OCI-LY7 (cell line): ENCODE measurements at regions not wholly inside any gene's neighbourhood (a gene's known extent, or its start where the extent isn't known, plus 50 kb on each side); places are given as distances from the start of the nearest gene placed in this dataset.

ENCODE experiments used
- CTCF ChIP-seq: fragments of 200-600 bp; sonication (generic); conservative IDR thresholded peaks from 2 replicates; pipeline ENCODE4 v1.5.1; 2014; ENCODE audit warnings: mild to moderate bottlenecking, antibody characterized with exemption, low read length, moderate library complexity, mixed read lengths
- EZH2phosphoT487 ChIP-seq: fragments of 200-600 bp; sonication (generic); IDR thresholded peaks from 2 replicates; pipeline ENCODE4 v1.6.1; 2018; ENCODE audit warnings: low read depth, borderline replicate concordance, mild to moderate bottlenecking, mixed run types, antibody characterized with exemption, low read length, moderate library complexity, mixed read lengths

- TF ChIP-seq CTCF: no peak
- no peak for TF ChIP-seq EZH2phosphoT487
Observed at GRCh38 chr17:68732301-68732749, 131.2 kb upstream of the FAM20A start.
